ENCODE measurements at regions not wholly inside any gene's neighbourhood (a gene's known extent, or its start where the extent isn't known, plus 50 kb on each side); places are given as distances from the start of the nearest gene placed in this dataset.
"Not testable (repeated sequence)": the region's sequence is repeated elsewhere in the genome, so short reads cannot be mapped to it uniquely, and the experiment has no call there.

DNA sequence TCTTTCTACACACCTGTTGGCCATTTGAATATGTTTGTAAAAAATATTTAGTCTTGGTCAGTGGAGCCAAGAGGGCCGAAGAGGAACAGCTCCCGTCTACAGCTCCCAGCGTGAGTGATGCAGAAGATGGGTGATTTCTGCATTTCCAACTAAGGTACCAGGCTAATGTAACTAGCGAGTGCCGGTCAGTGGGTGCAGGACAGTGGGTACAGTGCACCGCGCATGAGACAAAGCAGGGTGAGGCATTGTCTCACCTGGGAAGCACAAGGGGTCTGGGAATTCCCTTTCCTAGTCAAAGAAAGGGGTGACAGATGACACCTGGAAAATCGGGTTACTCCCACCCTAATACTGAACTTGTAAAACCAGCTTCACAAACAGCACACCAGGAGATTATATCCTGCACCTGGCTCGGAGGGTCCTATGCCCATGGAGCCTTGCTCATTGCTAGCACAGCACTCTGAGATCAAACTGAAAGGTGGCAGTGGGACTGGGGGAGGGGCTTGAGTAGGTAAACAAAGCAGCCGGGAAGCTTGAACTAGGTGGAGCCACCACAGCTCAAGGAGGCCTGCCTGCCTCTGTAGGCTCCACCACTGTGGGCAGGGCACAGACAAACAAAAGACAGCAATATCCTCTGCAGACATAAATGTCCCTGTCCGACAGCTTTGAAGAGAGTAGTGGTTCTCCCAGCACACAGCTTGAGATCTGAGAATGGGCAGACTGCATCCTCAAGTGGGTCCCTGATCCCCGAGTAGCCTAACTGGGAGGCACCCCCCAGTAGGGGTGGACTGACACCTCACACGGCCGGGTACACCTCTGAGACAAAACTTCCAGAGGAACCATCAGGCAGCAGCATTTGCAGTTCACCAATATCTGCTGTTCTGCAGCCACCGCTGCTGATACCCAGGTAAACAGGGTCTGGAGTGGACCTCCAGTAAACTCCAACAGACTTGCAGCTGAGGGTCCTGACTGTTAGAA, 4239.5 kb upstream of the OR11H1 start:
- TF ChIP-seq, protein P1, sequence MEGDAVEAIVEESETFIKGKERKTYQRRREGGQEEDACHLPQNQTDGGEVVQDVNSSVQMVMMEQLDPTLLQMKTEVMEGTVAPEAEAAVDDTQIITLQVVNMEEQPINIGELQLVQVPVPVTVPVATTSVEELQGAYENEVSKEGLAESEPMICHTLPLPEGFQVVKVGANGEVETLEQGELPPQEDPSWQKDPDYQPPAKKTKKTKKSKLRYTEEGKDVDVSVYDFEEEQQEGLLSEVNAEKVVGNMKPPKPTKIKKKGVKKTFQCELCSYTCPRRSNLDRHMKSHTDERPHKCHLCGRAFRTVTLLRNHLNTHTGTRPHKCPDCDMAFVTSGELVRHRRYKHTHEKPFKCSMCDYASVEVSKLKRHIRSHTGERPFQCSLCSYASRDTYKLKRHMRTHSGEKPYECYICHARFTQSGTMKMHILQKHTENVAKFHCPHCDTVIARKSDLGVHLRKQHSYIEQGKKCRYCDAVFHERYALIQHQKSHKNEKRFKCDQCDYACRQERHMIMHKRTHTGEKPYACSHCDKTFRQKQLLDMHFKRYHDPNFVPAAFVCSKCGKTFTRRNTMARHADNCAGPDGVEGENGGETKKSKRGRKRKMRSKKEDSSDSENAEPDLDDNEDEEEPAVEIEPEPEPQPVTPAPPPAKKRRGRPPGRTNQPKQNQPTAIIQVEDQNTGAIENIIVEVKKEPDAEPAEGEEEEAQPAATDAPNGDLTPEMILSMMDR (conservative IDR thresholded peaks at IDR 0.05) = not testable (repeated sequence)
- TF ChIP-seq ZFX (IDR thresholded peaks at IDR 0.05) = not testable (repeated sequence)
